ENCODE measurements at regions not wholly inside any gene's neighbourhood (a gene's known extent, or its start where the extent isn't known, plus 50 kb on each side); places are given as distances from the start of the nearest gene placed in this dataset.
A peak's percentile ranks its signal among the peaks of the same experiment; 100 is the strongest.

DNA sequence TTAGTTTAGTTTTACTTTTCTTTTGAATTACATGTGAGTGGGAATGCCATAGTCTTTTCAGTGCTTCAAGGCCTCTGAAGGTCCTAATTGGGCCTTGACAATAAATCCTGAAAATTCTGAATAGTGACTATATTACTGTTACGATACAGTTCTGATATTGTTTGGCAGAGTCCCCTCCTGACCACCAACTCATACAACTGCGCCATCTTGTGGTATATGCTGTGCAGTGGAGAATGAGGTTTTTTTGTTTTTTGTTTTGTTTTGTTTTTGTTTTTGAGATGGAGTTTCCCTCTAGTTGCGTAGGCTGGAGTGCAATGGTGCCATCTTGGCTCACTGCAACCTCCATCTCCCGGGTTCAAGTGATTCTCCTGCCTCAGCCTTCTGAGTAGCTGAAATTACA, 56.6 kb upstream of the CHRDL1 start:
- DNase-seq (ENCODE audit: low read depth) = no peak

DNA sequence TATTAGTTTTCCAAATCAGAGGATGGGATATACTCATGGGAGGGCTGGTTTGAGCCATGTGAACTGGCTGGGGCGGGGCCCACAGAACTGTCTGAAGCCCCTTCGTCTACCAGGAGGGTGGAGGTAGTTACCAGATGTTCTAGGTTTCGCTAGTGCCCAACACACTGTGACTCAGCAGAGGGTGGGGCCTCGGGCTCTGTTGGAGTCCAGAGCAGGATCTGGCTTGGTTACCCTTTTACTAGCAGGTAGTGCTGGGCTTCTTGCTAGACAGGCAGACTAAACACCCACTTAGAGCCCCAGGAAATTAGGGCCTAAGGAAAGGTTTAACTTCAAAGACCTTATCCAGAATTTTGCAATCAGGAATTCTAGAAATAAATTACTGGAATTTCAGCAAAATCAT, 56.2 kb upstream of the CHRDL1 start:
- no peak for DNase-seq (ENCODE audit: low read depth)

DNA sequence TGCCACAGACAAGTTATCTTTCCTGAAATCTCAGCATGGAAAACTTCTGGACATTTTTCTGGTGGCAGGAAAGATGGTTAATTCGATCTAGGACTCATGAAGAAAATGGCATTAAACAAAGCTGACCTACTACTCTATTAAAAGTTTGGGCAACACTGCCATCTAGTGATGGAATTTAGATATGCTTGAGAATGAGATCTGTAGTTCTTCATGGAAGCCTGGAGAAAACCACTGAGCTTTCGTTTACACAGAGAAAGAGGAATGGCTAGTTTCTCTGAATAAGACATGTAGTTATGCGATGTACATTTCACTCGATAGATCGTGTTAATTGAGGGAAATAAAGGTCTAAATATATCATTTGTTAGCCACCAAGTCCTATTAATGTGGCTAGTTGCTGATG, 51.7 kb upstream of the CHRDL1 start:
- DNase-seq (ENCODE audit: low read depth) = peak; percentile 7

DNA sequence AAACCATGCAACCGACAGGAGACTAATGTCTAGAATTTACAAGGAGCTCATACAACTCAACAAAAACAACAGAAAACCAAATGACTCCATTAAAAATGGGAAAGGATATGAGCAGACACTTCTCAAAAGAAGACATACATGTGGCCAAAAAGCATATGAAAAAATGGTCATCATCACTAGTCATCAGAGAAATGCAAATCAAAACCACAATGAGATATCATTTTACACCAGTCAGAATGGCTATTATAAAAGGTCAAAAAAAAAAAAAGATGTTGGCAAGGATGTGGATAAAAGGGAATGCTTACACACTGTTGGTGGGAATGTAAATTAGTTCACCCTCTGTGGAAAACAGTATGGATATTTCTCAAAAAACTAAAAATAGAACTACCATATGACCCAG, 50.5 kb upstream of the CHRDL1 start:
- no peak for DNase-seq (ENCODE audit: low read depth)
